HG03139 (cell line): ENCODE measurements at regions not wholly inside any gene's neighbourhood (a gene's known extent, or its start where the extent isn't known, plus 50 kb on each side); places are given as distances from the start of the nearest gene placed in this dataset.

Experiments used
- ATAC-seq: cut with Tn5 transposase; IDR thresholded peaks from one replicate; pipeline ENCODE4 v1.9.1; 2021; ENCODE audit not compliant: unreplicated experiment

- ATAC-seq = no peak
Measured at GRCh38 chr18:59760212-59760611, 63.0 kb upstream of the CCBE1 start.

- ATAC-seq = no peak
Measured at GRCh38 chr18:59758837-59759236, 61.6 kb upstream of the CCBE1 start.

- no peak for ATAC-seq
Measured at GRCh38 chr18:59758106-59758505, 60.9 kb upstream of the CCBE1 start.

GRCh38 chr18:59752666-59753065 lies 55.4 kb upstream of the CCBE1 start:
- no peak for ATAC-seq

GRCh38 chr18:59751186-59751585 lies 54.0 kb upstream of the CCBE1 start:
- no peak for ATAC-seq

- no peak for ATAC-seq
Measured at GRCh38 chr18:59748628-59749360, 51.6 kb upstream of the CCBE1 start.
